ENCODE measurements at regions not wholly inside any gene's neighbourhood (a gene's known extent, or its start where the extent isn't known, plus 50 kb on each side); places are given as distances from the start of the nearest gene placed in this dataset.

DNA sequence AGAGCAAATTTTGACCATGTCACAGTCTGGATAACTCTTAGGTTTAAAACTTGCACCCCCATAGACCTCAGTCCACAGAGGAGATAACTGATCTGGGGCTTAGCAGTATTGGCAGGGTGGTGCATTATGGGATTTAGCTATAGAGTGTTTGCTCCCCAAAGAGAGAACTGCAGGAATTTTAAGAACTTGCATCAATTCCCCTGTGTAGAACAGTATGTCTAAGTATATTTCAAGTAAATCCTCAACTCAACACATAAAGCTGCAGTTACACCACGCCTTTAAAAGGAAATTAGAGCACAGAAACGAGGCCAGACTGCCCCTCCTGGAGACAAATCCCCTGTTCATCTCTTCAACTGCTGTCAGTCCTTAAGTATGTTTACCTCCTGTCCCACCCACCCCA is 144.9 kb downstream of the TRMT11 start:
- Mint-ChIP-seq H3K4me3 (no peak overlapping the region), H3K4me1 (no peaks in the 10 kb centered on the region), H3K27me3 (no peaks in the 10 kb centered on the region), H3K36me3 (peaks cover 57% of the 10 kb centered on the region), H3K9me3 (peaks cover 17% of the 10 kb centered on the region), H3K27ac (no peak overlapping the region)
- ATAC-seq, result no peak

- no peak for ATAC-seq
- Mint-ChIP-seq H3K9me3 (peaks cover 20% of the 10 kb centered on the region), H3K27ac (no peak overlapping the region), H3K4me3 (no peak overlapping the region), H3K4me1 (no peaks in the 10 kb centered on the region), H3K36me3 (peaks cover 61% of the 10 kb centered on the region), H3K27me3 (no peaks in the 10 kb centered on the region)
Observed at GRCh38 chr6:126133984-126134383, 147.6 kb downstream of the TRMT11 start.

DNA sequence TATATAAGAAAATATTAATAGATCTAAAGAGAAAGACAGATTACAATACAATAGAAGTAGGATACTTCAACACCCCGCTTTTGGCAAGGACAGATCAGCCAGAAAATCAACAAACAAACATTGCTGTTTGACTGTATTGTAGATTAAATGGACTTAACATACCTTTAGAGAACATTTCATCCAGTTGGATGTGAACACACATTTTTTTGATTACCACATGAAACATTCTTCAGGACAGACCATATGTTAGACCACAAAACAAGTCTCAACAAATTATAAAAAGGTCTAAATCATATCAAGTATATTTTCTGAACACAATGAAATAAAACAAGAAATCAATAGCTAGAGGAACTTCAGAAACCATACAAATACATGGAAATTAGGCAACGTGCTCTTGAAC is 148.2 kb downstream of the TRMT11 start:
- no peaks in the 10 kb centered on the region for H3K27me3 Mint-ChIP-seq
- H3K9me3 Mint-ChIP-seq, result peaks cover 20% of the 10 kb centered on the region
- no peak for ATAC-seq
- H3K4me1 Mint-ChIP-seq, result no peaks in the 10 kb centered on the region
- no peak overlapping the region for H3K27ac Mint-ChIP-seq
- no peak overlapping the region for H3K4me3 Mint-ChIP-seq
- H3K36me3 Mint-ChIP-seq, result peaks cover 58% of the 10 kb centered on the region

- Mint-ChIP-seq H3K27ac (no peak overlapping the region), H3K4me3 (no peak overlapping the region), H3K36me3 (peaks cover 17% of the 10 kb centered on the region), H3K9me3 (peaks cover 10% of the 10 kb centered on the region), H3K27me3 (no peaks in the 10 kb centered on the region), H3K4me1 (no peaks in the 10 kb centered on the region)
- ATAC-seq, result no peak
Observed at GRCh38 chr6:126140015-126140414, 153.7 kb downstream of the TRMT11 start.

DNA sequence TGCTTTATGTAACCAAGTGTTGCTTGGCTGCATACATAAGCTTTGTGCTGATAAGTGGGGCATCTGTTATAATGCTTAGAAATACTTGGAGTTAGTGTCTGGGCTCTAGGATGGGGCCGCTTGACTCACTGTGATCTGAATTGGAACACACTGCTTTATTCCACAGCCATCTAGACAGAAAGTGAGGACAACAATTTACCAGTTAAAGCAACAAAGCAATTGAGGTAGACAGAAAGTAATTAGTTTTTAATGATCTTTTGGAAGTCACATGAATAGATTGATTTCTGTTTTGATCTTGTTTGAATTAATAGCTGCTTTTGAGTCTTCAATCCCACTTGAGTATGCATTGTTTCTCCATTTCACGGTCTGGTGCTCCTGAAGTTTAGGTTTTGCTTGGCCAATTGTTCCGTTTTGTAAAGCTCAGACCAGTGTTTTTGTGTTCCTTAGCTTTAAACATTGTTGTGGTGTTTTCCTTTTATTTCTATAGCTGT is 157.5 kb downstream of the TRMT11 start:
- no peaks in the 10 kb centered on the region for H3K36me3 Mint-ChIP-seq
- no peaks in the 10 kb centered on the region for H3K4me1 Mint-ChIP-seq

GRCh38 chr6:126145351-126145750 is 159.0 kb downstream of the TRMT11 start:
- Mint-ChIP-seq H3K4me3 (no peak overlapping the region), H3K36me3 (no peaks in the 10 kb centered on the region), H3K9me3 (no peaks in the 10 kb centered on the region), H3K27me3 (no peaks in the 10 kb centered on the region), H3K27ac (no peak overlapping the region), H3K4me1 (no peaks in the 10 kb centered on the region)
- no peak for ATAC-seq

More for the DNA sequence above, 157.5 kb downstream of the TRMT11 start:
- Mint-ChIP-seq H3K4me3 (no peak overlapping the region), H3K27me3 (no peaks in the 10 kb centered on the region), H3K27ac (no peak overlapping the region), H3K9me3 (no peaks in the 10 kb centered on the region)
- ATAC-seq, result no peak

- Mint-ChIP-seq H3K9me3 (peaks cover 2% of the 10 kb centered on the region), H3K4me3 (no peak overlapping the region), H3K27ac (no peak overlapping the region), H3K4me1 (peaks cover 8% of the 10 kb centered on the region), H3K36me3 (peaks cover 5% of the 10 kb centered on the region), H3K27me3 (no peaks in the 10 kb centered on the region)
- no peak for ATAC-seq
Observed at GRCh38 chr6:126147291-126147815, 161.0 kb downstream of the TRMT11 start.

- Mint-ChIP-seq H3K4me1 (peaks cover 8% of the 10 kb centered on the region), H3K4me3 (no peak overlapping the region), H3K27me3 (no peaks in the 10 kb centered on the region), H3K36me3 (peaks cover 8% of the 10 kb centered on the region), H3K9me3 (peaks cover 2% of the 10 kb centered on the region), H3K27ac (no peak overlapping the region)
- ATAC-seq, result no peak
Observed at GRCh38 chr6:126148853-126149252, 162.5 kb downstream of the TRMT11 start.

- Mint-ChIP-seq H3K27me3 (no peaks in the 10 kb centered on the region), H3K9me3 (peaks cover 2% of the 10 kb centered on the region), H3K27ac (no peak overlapping the region), H3K36me3 (peaks cover 8% of the 10 kb centered on the region), H3K4me1 (peaks cover 16% of the 10 kb centered on the region), H3K4me3 (no peak overlapping the region)
- no peak for ATAC-seq
Observed at GRCh38 chr6:126152372-126152745, 166.0 kb downstream of the TRMT11 start.

- Mint-ChIP-seq H3K36me3 (peaks cover 8% of the 10 kb centered on the region), H3K9me3 (peaks cover 2% of the 10 kb centered on the region), H3K27ac (no peak overlapping the region), H3K4me3 (no peak overlapping the region), H3K27me3 (no peaks in the 10 kb centered on the region), H3K4me1 (peaks cover 17% of the 10 kb centered on the region)
- ATAC-seq, result no peak
Observed at GRCh38 chr6:126153661-126154060, 167.3 kb downstream of the TRMT11 start.

GRCh38 chr6:126156973-126157372 is 170.6 kb downstream of the TRMT11 start:
- ATAC-seq, result peak; percentile 74
- H3K27me3 Mint-ChIP-seq, result no peaks in the 10 kb centered on the region
- H3K9me3 Mint-ChIP-seq, result peaks cover under 1% of the 10 kb centered on the region
- H3K36me3 Mint-ChIP-seq, result peaks cover 17% of the 10 kb centered on the region
- peaks cover 11% of the 10 kb centered on the region for H3K4me1 Mint-ChIP-seq
- H3K4me3 Mint-ChIP-seq, result no peak overlapping the region
- no peak overlapping the region for H3K27ac Mint-ChIP-seq

DNA sequence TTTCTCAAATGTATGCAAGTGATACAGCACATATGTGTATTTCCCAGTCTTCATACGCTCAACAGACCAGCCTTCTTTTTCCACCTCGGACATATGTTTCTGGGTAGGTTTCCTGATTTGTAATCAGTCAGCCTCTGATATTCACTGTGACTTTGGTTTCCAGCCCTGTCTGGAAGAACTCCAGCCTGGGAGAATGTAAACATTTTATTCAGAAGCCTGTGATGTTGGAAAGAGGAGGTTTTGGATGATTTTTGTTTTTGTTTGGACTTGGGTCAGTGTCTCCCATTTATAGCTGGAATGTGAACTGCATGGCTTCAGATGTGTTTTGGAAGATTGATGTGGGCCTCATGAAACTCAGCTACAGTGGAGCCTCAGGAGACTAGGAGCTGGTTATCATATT is 172.2 kb upstream of the CENPW start:
- no peak for ATAC-seq
- Mint-ChIP-seq H3K27me3 (no peaks in the 10 kb centered on the region), H3K27ac (no peak overlapping the region), H3K9me3 (peaks cover 10% of the 10 kb centered on the region), H3K4me1 (peaks cover 7% of the 10 kb centered on the region), H3K4me3 (no peak overlapping the region), H3K36me3 (peaks cover 42% of the 10 kb centered on the region)

- H3K4me1 Mint-ChIP-seq, result peaks cover 7% of the 10 kb centered on the region
- peaks cover 27% of the 10 kb centered on the region for H3K36me3 Mint-ChIP-seq
- H3K4me3 Mint-ChIP-seq, result no peak overlapping the region
- no peak overlapping the region for H3K27ac Mint-ChIP-seq
- ATAC-seq, result no peak
- no peaks in the 10 kb centered on the region for H3K27me3 Mint-ChIP-seq
- H3K9me3 Mint-ChIP-seq, result no peaks in the 10 kb centered on the region
Observed at GRCh38 chr6:126170433-126170832, 169.5 kb upstream of the CENPW start.

- Mint-ChIP-seq H3K4me1 (peaks cover 7% of the 10 kb centered on the region), H3K27me3 (no peaks in the 10 kb centered on the region), H3K9me3 (no peaks in the 10 kb centered on the region), H3K27ac (no peak overlapping the region), H3K4me3 (no peak overlapping the region), H3K36me3 (peaks cover 22% of the 10 kb centered on the region)
- ATAC-seq, result no peak
Observed at GRCh38 chr6:126170978-126171382, 168.9 kb upstream of the CENPW start.

DNA sequence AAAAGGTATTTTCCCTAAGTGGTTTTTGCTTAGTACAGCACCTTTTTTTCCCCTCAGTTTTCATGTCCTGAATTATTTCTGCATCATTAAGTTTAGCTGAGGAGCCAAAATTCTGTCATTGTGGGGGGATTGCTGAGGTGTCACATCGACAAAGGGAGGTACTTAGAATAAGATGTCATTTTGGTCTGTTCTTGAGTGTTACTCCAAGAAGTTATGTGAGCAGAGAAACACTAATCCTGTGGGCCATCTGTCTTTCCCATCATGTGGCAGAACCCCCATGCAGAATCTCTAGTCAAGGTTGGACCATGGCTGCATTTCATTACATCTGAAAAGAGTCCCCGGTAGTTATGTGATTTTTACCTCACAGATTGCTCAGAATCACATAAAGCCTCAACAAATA is 167.8 kb upstream of the CENPW start:
- Mint-ChIP-seq H3K27ac (no peak overlapping the region), H3K36me3 (peaks cover 18% of the 10 kb centered on the region), H3K4me1 (peaks cover 7% of the 10 kb centered on the region), H3K4me3 (no peak overlapping the region), H3K9me3 (no peaks in the 10 kb centered on the region), H3K27me3 (no peaks in the 10 kb centered on the region)
- no peak for ATAC-seq

GRCh38 chr6:126173265-126173664 is 166.7 kb upstream of the CENPW start:
- ATAC-seq, result no peak
- no peaks in the 10 kb centered on the region for H3K9me3 Mint-ChIP-seq
- H3K36me3 Mint-ChIP-seq, result peaks cover 16% of the 10 kb centered on the region
- H3K4me3 Mint-ChIP-seq, result no peak overlapping the region
- peaks cover 7% of the 10 kb centered on the region for H3K4me1 Mint-ChIP-seq
- H3K27me3 Mint-ChIP-seq, result no peaks in the 10 kb centered on the region
- H3K27ac Mint-ChIP-seq, result no peak overlapping the region

DNA sequence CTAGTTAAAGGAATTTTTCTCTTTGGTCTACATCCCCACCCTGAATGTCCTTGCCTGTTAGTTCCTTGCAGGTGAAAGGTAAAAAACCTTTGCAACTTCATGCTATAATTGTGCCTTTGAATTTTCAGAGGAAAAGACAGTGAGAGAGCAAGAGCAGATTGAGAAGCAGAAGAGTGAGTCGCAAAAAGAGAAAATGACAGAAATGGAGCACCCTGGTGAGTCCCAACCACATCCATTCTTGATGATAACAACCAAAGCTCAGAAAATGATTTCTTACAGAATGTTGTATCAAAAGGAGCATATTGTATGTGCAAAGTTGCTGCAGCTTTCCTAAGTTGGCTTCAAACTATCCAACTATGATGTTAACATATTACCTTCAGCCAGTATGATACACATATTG is 165.2 kb upstream of the CENPW start:
- Mint-ChIP-seq H3K27ac (no peak overlapping the region), H3K4me3 (no peak overlapping the region), H3K27me3 (no peaks in the 10 kb centered on the region), H3K4me1 (peaks cover 7% of the 10 kb centered on the region), H3K36me3 (peaks cover 21% of the 10 kb centered on the region), H3K9me3 (no peaks in the 10 kb centered on the region)
- ATAC-seq, result no peak

Measured in stimulated activated memory B cell treated with anti-CD40 and anti-IgM and Interleukin-4, amounts not matched to agents 10 μg/mL and 1 μg/mL and 100 μg/mL, for 72 hours (primary cell).